ENCODE measurements at regions not wholly inside any gene's neighbourhood (a gene's known extent, or its start where the extent isn't known, plus 50 kb on each side); places are given as distances from the start of the nearest gene placed in this dataset.
A peak's percentile ranks its signal among the peaks of the same experiment; 100 is the strongest.

DNA sequence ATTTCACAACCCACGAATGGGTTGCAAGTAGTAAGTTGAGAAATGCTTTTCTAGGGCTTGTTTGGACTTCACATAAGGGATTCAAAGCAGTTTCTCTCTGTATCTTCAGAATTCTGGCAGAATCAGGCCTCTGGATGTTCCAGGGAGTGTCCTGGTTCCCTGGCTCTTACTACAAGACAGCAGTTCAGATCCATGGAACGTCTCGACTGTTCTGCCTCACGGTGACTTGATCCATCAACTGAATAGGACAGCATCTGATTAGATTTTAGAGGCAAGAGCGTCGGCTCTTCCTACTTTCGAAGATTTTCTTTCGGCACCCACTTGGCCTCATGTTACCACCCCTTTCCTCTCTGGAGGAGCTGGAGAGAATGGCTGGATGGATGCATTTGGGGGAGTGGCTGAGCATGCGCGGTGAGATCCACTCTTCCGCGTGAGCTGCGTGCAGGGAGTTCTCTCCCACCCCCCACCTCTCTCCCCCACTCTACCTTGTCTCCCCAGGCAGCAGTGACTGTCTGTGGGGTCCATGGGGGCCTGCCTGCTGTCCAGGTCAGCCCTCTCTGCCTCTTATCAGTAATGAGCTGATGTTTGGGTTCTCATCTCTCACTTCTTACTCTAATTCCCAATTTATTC, 132.5 kb downstream of the VAPA start:
- Histone ChIP-seq H3K36me3 (no peaks in the 10 kb centered on the region), H3K4me3 (no peak overlapping the region), H3K4me1 (no peaks in the 10 kb centered on the region), H3K27me3 (no peaks in the 10 kb centered on the region), H3K27ac (no peak overlapping the region), H3K9me3 (peaks cover 0 to 26% of the 10 kb centered on the region in 2 donors)
- ATAC-seq (no peak), DNase-seq (no peak)
- intact Hi-C loops (cut with DNase I) = no loop called here
- TF ChIP-seq, protein P1, sequence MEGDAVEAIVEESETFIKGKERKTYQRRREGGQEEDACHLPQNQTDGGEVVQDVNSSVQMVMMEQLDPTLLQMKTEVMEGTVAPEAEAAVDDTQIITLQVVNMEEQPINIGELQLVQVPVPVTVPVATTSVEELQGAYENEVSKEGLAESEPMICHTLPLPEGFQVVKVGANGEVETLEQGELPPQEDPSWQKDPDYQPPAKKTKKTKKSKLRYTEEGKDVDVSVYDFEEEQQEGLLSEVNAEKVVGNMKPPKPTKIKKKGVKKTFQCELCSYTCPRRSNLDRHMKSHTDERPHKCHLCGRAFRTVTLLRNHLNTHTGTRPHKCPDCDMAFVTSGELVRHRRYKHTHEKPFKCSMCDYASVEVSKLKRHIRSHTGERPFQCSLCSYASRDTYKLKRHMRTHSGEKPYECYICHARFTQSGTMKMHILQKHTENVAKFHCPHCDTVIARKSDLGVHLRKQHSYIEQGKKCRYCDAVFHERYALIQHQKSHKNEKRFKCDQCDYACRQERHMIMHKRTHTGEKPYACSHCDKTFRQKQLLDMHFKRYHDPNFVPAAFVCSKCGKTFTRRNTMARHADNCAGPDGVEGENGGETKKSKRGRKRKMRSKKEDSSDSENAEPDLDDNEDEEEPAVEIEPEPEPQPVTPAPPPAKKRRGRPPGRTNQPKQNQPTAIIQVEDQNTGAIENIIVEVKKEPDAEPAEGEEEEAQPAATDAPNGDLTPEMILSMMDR (IDR thresholded peaks at IDR 0.05) = no peak

GRCh38 chr18:10047237-10047636, 133.4 kb downstream of the VAPA start:
- DNase-seq = no peak
- Histone ChIP-seq H3K9me3 (peaks cover 0 to 17% of the 10 kb centered on the region in 2 donors), H3K4me1 (peaks cover 0 to 6% of the 10 kb centered on the region in 2 donors), H3K27me3 (no peaks in the 10 kb centered on the region), H3K36me3 (no peaks in the 10 kb centered on the region), H3K27ac (no peak overlapping the region), H3K4me3 (no peak overlapping the region)
- intact Hi-C loops (cut with DNase I) = no loop called here
- TF ChIP-seq, protein P1 (IDR thresholded peaks at IDR 0.05) = no peak
- peak; percentile 27 for ATAC-seq

GRCh38 chr18:10049747-10050146, 135.9 kb downstream of the VAPA start:
- DNase-seq (peak in 2 of 4 donors; percentile 60 to 63), ATAC-seq (no peak)
- intact Hi-C loops (cut with DNase I) = no loop called here
- Histone ChIP-seq H3K36me3 (no peaks in the 10 kb centered on the region), H3K27ac (no peak overlapping the region), H3K9me3 (no peaks in the 10 kb centered on the region), H3K27me3 (no peaks in the 10 kb centered on the region), H3K4me1 (peaks cover 0 to 12% of the 10 kb centered on the region in 2 donors), H3K4me3 (no peak overlapping the region)
- TF ChIP-seq, protein P1 (IDR thresholded peaks at IDR 0.05) = no peak

DNA sequence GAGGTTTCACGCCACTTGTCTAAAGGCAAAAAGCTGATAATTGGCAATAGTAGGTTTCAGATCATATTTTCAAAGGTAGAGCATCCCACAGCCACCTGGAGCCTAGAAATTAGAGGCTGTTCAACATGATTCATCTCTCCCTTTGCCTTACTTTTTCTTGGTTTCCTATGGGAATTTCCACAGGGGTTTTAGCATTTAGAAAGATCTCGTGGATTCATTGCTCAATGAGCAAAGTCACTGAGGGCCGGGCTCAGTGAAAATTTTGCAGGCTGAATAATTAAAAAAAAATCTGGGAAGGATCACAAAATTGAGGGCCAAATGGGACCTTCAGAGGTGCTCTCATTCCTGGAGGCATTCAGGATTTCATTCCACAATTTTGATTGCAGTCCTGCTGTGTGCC, 137.1 kb downstream of the VAPA start:
- H3K27ac ChIP-seq = peak overlapping the region in 1 of 2 donors; percentile 39
- TF ChIP-seq, protein P1 (IDR thresholded peaks at IDR 0.05) = no peak
- ATAC-seq = no peak
- H3K4me1 ChIP-seq = peaks cover 0 to 24% of the 10 kb centered on the region in 2 donors
- intact Hi-C loops (cut with DNase I) = no loop called here
- H3K27me3 ChIP-seq = no peaks in the 10 kb centered on the region
- no peaks in the 10 kb centered on the region for H3K36me3 ChIP-seq
- DNase-seq = no peak
- H3K9me3 ChIP-seq = no peaks in the 10 kb centered on the region
- no peak overlapping the region for H3K4me3 ChIP-seq

DNA sequence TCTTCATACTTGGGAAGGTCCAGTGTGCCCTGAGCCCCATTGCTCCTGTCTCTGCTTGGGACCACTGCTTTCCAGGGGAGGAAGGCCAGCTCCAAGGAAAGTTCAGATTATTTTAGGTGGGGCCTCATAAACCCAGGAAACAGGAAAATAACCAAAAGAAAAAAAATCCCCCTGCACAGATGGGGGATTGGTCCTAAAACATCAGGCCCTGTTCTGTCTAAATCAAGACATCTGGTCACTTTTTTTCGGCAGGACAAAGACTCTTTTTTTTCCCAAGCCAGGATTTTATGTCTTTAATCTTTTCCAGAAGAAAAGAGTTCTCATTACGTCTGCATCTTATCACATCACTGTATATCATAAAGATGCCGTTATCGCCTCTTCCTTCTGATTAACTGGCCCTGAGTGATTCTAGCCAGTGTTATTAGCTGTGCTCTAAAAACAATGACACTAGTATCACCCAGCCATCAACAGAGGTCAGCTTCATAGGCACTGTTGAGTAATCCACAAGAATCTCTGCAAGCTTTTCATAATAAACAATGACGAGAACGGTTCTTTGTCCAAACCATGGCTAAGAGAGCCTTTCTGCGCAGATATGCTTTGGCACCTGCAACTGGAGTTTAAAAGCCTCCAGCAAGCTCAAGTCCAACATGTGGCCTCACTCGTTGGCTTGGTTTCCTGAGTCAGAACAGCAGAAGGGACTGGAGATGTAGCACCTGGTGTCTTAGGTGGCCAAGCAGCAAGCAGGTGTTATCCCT, 138.2 kb downstream of the VAPA start:
- Histone ChIP-seq H3K27ac (peak overlapping the region in 1 of 2 donors; percentile 39), H3K9me3 (no peaks in the 10 kb centered on the region), H3K36me3 (no peaks in the 10 kb centered on the region), H3K27me3 (no peaks in the 10 kb centered on the region), H3K4me3 (no peak overlapping the region), H3K4me1 (peaks cover 2 to 34% of the 10 kb centered on the region in 2 donors)
- intact Hi-C loops (cut with DNase I) = no loop called here
- ATAC-seq (peak; percentile 65), DNase-seq (peak in 2 of 4 donors; percentile 93 to 94)
- TF ChIP-seq, protein P1 (IDR thresholded peaks at IDR 0.05) = no peak
